ENCODE measurements at regions not wholly inside any gene's neighbourhood (a gene's known extent, or its start where the extent isn't known, plus 50 kb on each side); places are given as distances from the start of the nearest gene placed in this dataset.

GRCh38 chr5:8458038-8458383 is 589.1 kb downstream of the MTRR start:
- no peak for DNase-seq (ENCODE audit: low spot score in 2 of 2)
- peak overlapping the region; percentile 80 for H3K4me3 Mint-ChIP-seq
- peaks cover 6% of the 10 kb centered on the region for H3K4me1 Mint-ChIP-seq
- H3K27me3 Mint-ChIP-seq, result no peaks in the 10 kb centered on the region
- H3K27ac Mint-ChIP-seq (ENCODE audit: low read depth), result no peak overlapping the region
- peak; percentile 21 for ATAC-seq (replicated peaks; ENCODE audit: extremely low read depth, poor library complexity, severe bottlenecking)
- peaks cover 6% of the 10 kb centered on the region for H3K36me3 Mint-ChIP-seq (ENCODE audit: insufficient read depth)
- H3K9me3 Mint-ChIP-seq, result peaks cover 6% of the 10 kb centered on the region

GRCh38 chr5:8461543-8461942 is 592.6 kb downstream of the MTRR start:
- Mint-ChIP-seq H3K27me3 (no peaks in the 10 kb centered on the region), H3K4me3 (no peak overlapping the region), H3K36me3 (ENCODE audit: insufficient read depth) (peaks cover 6% of the 10 kb centered on the region), H3K27ac (ENCODE audit: low read depth) (no peak overlapping the region), H3K4me1 (peaks cover 6% of the 10 kb centered on the region), H3K9me3 (peaks cover 11% of the 10 kb centered on the region)
- DNase-seq (ENCODE audit: low spot score in 2 of 2), result no peak
- no peak for ATAC-seq (replicated peaks; ENCODE audit: extremely low read depth, poor library complexity, severe bottlenecking)

- H3K4me1 Mint-ChIP-seq, result no peaks in the 10 kb centered on the region
These were observed 593.6 kb downstream of the MTRR start for GRCh38 chr5:8462565-8462964.

GRCh38 chr5:8470489-8470888 is 601.5 kb downstream of the MTRR start:
- Mint-ChIP-seq H3K4me3 (no peak overlapping the region), H3K4me1 (no peaks in the 10 kb centered on the region), H3K36me3 (ENCODE audit: insufficient read depth) (no peaks in the 10 kb centered on the region), H3K27me3 (no peaks in the 10 kb centered on the region), H3K9me3 (peaks cover 22% of the 10 kb centered on the region), H3K27ac (ENCODE audit: low read depth) (no peak overlapping the region)
- no peak for ATAC-seq (replicated peaks; ENCODE audit: extremely low read depth, poor library complexity, severe bottlenecking)
- DNase-seq (ENCODE audit: low spot score in 2 of 2), result no peak

More at GRCh38 chr5:8462565-8462964, 593.6 kb downstream of the MTRR start:
- no peak overlapping the region for H3K27ac Mint-ChIP-seq (ENCODE audit: low read depth)
- peaks cover 4% of the 10 kb centered on the region for H3K36me3 Mint-ChIP-seq (ENCODE audit: insufficient read depth)
- H3K4me3 Mint-ChIP-seq, result no peak overlapping the region
- no peak for ATAC-seq (replicated peaks; ENCODE audit: extremely low read depth, poor library complexity, severe bottlenecking)
- peaks cover 5% of the 10 kb centered on the region for H3K9me3 Mint-ChIP-seq
- H3K27me3 Mint-ChIP-seq, result no peaks in the 10 kb centered on the region
- no peak for DNase-seq (ENCODE audit: low spot score in 2 of 2)

- Mint-ChIP-seq H3K36me3 (ENCODE audit: insufficient read depth) (no peaks in the 10 kb centered on the region), H3K9me3 (peaks cover 22% of the 10 kb centered on the region), H3K27me3 (no peaks in the 10 kb centered on the region), H3K4me3 (no peak overlapping the region), H3K27ac (ENCODE audit: low read depth) (no peak overlapping the region), H3K4me1 (no peaks in the 10 kb centered on the region)
- DNase-seq (ENCODE audit: low spot score in 2 of 2), result no peak
- ATAC-seq (replicated peaks; ENCODE audit: extremely low read depth, poor library complexity, severe bottlenecking), result no peak
These were observed 602.6 kb downstream of the MTRR start for GRCh38 chr5:8471581-8471980.

- Mint-ChIP-seq H3K27ac (ENCODE audit: low read depth) (no peak overlapping the region), H3K4me1 (no peaks in the 10 kb centered on the region), H3K9me3 (peaks cover 20% of the 10 kb centered on the region), H3K36me3 (ENCODE audit: insufficient read depth) (no peaks in the 10 kb centered on the region), H3K4me3 (no peak overlapping the region), H3K27me3 (no peaks in the 10 kb centered on the region)
- DNase-seq (ENCODE audit: low spot score in 2 of 2) (no peak), ATAC-seq (replicated peaks; ENCODE audit: extremely low read depth, poor library complexity, severe bottlenecking) (no peak)
These were observed 604.1 kb downstream of the MTRR start for GRCh38 chr5:8473016-8473415.

GRCh38 chr5:8473827-8474568 is 605.0 kb downstream of the MTRR start:
- H3K27ac Mint-ChIP-seq (ENCODE audit: low read depth), result no peak overlapping the region
- ATAC-seq (replicated peaks; ENCODE audit: extremely low read depth, poor library complexity, severe bottlenecking), result no peak

GRCh38 chr5:8474569-8474930 is 605.6 kb downstream of the MTRR start:
- H3K4me1 Mint-ChIP-seq, result no peaks in the 10 kb centered on the region
- H3K27ac Mint-ChIP-seq (ENCODE audit: low read depth), result no peak overlapping the region
- ATAC-seq (replicated peaks; ENCODE audit: extremely low read depth, poor library complexity, severe bottlenecking), result no peak
- H3K36me3 Mint-ChIP-seq (ENCODE audit: insufficient read depth), result no peaks in the 10 kb centered on the region
- H3K9me3 Mint-ChIP-seq, result peaks cover 16% of the 10 kb centered on the region
- H3K4me3 Mint-ChIP-seq, result no peak overlapping the region
- no peak for DNase-seq (ENCODE audit: low spot score in 2 of 2)
- H3K27me3 Mint-ChIP-seq, result no peaks in the 10 kb centered on the region

More at GRCh38 chr5:8473827-8474568, 605.0 kb downstream of the MTRR start:
- no peaks in the 10 kb centered on the region for H3K36me3 Mint-ChIP-seq (ENCODE audit: insufficient read depth)
- no peaks in the 10 kb centered on the region for H3K27me3 Mint-ChIP-seq
- no peak for DNase-seq (ENCODE audit: low spot score in 2 of 2)
- no peaks in the 10 kb centered on the region for H3K4me1 Mint-ChIP-seq
- peaks cover 16% of the 10 kb centered on the region for H3K9me3 Mint-ChIP-seq
- no peak overlapping the region for H3K4me3 Mint-ChIP-seq

GRCh38 chr5:8478326-8478725 is 609.4 kb downstream of the MTRR start:
- Mint-ChIP-seq H3K27ac (ENCODE audit: low read depth) (no peak overlapping the region), H3K27me3 (no peaks in the 10 kb centered on the region), H3K4me3 (no peak overlapping the region), H3K9me3 (no peaks in the 10 kb centered on the region), H3K36me3 (ENCODE audit: insufficient read depth) (no peaks in the 10 kb centered on the region), H3K4me1 (no peaks in the 10 kb centered on the region)
- DNase-seq (ENCODE audit: low spot score in 2 of 2) (no peak), ATAC-seq (replicated peaks; ENCODE audit: extremely low read depth, poor library complexity, severe bottlenecking) (no peak)

GRCh38 chr5:8481007-8481406 is 612.1 kb downstream of the MTRR start:
- H3K27ac Mint-ChIP-seq (ENCODE audit: low read depth), result no peak overlapping the region
- peaks cover 6% of the 10 kb centered on the region for H3K9me3 Mint-ChIP-seq
- H3K36me3 Mint-ChIP-seq (ENCODE audit: insufficient read depth), result no peaks in the 10 kb centered on the region
- H3K4me1 Mint-ChIP-seq, result no peaks in the 10 kb centered on the region
- H3K4me3 Mint-ChIP-seq, result no peak overlapping the region
- H3K27me3 Mint-ChIP-seq, result no peaks in the 10 kb centered on the region
- no peak for ATAC-seq (replicated peaks; ENCODE audit: extremely low read depth, poor library complexity, severe bottlenecking)
- DNase-seq (ENCODE audit: low spot score in 2 of 2), result no peak

GRCh38 chr5:8491254-8491653 is 622.3 kb downstream of the MTRR start:
- DNase-seq (ENCODE audit: low spot score in 2 of 2) (no peak), ATAC-seq (replicated peaks; ENCODE audit: extremely low read depth, poor library complexity, severe bottlenecking) (no peak)
- no peaks in the 10 kb centered on the region for H3K27me3 Mint-ChIP-seq
- no peaks in the 10 kb centered on the region for H3K36me3 Mint-ChIP-seq (ENCODE audit: insufficient read depth)
- H3K27ac Mint-ChIP-seq (ENCODE audit: low read depth), result no peak overlapping the region
- H3K4me3 Mint-ChIP-seq, result no peak overlapping the region
- H3K4me1 Mint-ChIP-seq, result no peaks in the 10 kb centered on the region
- H3K9me3 Mint-ChIP-seq, result peaks cover 20% of the 10 kb centered on the region

- no peak overlapping the region for H3K27ac Mint-ChIP-seq (ENCODE audit: low read depth)
- no peak overlapping the region for H3K4me3 Mint-ChIP-seq
- H3K4me1 Mint-ChIP-seq, result no peaks in the 10 kb centered on the region
- DNase-seq (ENCODE audit: low spot score in 2 of 2), result no peak
- ATAC-seq (replicated peaks; ENCODE audit: extremely low read depth, poor library complexity, severe bottlenecking), result no peak
- H3K27me3 Mint-ChIP-seq, result no peaks in the 10 kb centered on the region
- H3K9me3 Mint-ChIP-seq, result peaks cover 36% of the 10 kb centered on the region
- H3K36me3 Mint-ChIP-seq (ENCODE audit: insufficient read depth), result peaks cover 2% of the 10 kb centered on the region
These were observed 624.2 kb downstream of the MTRR start for GRCh38 chr5:8493176-8493575.

GRCh38 chr5:8500426-8500825 is 631.5 kb downstream of the MTRR start:
- H3K36me3 Mint-ChIP-seq (ENCODE audit: insufficient read depth), result peaks cover 2% of the 10 kb centered on the region
- DNase-seq (ENCODE audit: low spot score in 2 of 2), result no peak
- H3K27ac Mint-ChIP-seq (ENCODE audit: low read depth), result no peak overlapping the region
- H3K4me1 Mint-ChIP-seq, result no peaks in the 10 kb centered on the region
- H3K9me3 Mint-ChIP-seq, result peaks cover 36% of the 10 kb centered on the region
- no peaks in the 10 kb centered on the region for H3K27me3 Mint-ChIP-seq
- H3K4me3 Mint-ChIP-seq, result no peak overlapping the region
- no peak for ATAC-seq (replicated peaks; ENCODE audit: extremely low read depth, poor library complexity, severe bottlenecking)
